Lung microvascular endothelial cell (primary cell): ENCODE measurements at regions not wholly inside any gene's neighbourhood (a gene's known extent, or its start where the extent isn't known, plus 50 kb on each side); places are given as distances from the start of the nearest gene placed in this dataset.

ENCODE experiments used
- DNase-seq, 2 donors: peaks; one replicate each; pipeline versions ENCODE4 v3.0.0 to v3.0.0-alpha.2; 2010; ENCODE audit warnings: low read depth in 2 of 2

DNA sequence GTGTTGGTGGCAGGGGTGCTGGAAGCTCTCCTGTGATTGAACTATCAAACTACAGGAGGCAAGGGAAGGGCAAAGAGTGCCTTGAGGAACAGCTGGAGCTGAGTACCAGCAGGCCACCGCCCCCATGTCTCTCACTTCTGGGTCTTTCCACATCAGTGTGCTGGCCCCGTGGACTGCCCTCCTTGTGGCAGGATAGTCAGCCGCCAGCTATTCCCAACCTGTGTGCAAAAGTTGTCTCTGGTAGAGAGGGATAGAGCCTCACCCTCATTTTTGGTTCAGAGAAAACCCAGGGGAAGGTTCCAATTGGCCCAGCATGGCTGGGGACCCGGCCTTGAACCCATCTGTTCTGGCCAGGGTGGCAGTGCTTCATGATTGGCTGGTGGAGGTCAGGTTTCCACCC, 211.8 kb downstream of the IRF8 start:
- DNase-seq = no peak

DNA sequence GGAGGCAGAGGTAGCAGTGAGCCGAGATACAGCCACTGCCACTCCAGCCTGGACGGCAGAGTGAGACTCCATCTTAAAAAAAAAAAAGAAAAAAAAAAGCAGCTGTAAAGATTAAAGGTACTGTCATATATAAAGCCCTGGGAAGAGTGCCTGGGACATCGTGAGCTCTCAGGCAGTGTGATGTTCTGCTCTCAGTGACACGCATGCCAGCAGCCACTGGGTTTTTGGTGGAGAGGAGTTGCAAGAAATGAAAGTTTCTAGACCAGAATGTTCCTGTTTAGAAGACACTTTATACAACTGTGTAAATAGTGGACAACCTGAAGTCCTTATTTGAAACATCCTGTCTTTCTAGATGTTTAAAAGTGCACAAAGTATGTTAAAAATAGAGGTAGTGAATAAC, 213.2 kb downstream of the IRF8 start:
- DNase-seq = no peak

DNA sequence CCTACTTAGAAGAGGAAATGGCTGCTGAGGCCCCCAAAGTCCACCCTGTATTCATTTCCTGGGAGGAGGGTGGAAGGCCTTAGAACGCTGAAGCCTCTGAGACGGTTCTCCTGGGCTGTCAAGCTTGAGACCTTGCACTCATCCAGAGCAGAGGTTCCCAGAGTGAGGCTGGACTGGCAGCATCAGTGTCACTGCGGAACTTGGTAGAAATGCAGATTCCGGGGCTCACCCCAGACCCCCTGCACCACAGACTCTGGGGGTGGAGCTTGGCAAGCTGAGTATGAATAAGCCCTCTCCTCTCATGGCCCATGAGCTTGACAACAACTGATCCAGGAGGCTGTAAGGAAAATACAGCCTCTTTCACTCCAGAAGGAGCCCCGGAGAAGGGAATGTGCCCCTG, 218.3 kb downstream of the IRF8 start:
- no peak for DNase-seq

DNA sequence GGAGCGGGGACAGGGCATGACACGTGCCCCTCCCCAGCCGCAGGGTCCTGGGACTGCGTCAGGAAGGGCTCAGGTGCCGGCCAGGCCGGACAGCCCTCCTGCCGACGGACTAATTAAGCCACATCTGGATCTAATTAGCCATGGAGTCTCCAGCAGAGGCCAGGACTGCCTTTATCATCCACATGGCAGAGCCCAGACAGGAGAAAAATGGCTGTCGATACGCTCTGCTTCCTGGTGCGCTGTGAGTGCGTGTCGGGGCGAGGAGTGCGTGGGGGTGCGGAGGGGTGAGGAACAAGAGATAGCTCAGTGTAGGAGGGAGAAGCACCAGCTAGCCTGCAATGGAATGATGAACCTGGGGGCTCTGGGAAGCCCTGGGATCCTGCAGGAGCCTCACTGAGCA, 218.8 kb downstream of the IRF8 start:
- no peak for DNase-seq

DNA sequence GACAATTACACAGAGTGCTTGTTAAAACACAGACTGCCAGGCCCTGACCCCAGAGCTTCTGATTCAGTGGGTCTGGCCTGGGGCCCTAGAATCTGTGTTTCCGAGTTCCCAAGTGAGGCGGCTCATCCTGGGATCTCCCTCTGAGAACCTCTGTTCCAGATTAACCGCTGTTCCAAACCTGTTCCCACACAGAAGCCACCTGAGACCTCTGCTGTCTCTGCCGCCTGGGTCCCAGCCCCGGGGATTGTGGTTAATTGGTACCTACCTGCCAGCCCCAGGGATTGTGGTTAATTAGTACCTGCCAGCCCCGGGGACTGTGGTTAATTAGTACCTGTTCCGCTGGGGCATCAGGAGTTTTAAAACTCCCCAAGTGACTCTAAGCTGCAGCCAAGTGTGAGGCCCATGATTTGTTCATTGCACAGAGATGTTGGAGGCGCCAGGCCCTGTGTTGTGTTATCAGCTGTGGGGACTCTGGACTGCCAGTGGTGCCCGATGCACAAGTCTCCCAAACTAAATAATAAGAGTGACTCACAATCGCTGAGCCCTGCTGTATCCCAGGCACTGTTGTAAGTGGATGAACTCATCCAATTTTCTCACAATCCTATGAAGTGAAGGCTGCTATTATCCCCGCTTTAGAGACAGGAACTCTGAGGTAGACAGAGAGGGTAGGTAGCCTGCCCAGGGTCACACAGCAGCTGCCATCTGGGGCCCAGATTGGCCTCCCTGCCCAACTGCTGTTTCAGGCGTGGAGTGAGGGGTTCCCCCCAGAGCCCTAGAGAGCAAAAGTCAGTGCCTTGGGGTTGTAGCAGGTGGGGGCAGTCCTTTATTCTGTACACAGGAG, 219.7 kb downstream of the IRF8 start:
- no peak for DNase-seq

DNA sequence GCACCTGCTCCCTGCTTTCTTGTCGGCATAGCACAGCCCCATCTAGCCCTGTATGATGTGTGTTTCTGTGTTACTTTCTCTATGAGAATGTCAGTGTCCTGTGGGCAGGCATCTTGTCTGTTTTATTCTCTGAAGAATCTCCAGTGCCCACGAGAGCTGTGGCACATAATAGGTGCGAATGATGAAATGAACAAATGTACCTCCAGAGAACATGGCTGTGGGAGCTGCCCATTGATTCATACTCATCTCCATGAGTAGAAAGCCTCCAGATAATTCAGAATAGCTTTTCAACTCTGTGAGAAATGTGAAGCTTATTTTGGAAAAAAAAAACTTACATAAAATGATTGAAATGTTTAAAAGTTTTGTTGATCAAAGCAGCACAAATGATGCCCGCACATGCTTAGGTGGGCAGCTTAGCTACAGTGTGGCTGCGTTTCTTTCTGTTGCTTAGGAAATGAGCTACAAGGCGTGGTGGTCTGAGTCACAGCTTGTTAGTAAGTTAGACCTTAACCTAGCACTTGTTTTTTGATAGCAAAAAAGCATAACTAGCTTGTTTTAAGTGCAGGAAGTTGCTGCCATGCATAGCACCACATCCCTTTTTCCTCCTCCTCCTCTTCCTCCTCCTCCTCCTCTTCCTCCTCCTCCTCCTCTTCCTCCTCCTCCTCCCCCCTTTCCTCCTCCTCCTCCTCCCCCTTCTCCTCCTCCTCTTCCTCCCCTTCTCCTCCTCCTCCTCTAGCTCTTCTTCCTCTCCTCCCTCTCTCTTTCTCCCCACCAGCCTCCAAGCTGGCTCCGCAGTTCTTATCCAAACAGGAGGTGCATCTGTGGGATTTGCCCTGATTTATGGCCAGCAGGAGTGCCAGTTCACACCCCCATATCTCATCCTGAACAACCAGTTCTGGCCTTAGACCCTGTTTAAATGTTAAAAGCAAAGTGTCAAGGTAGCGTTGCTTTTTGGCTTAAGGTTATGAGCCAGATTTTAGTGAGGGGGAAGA, 221.5 kb downstream of the IRF8 start:
- DNase-seq = peak in 1 of 2 donors; percentile 59

DNA sequence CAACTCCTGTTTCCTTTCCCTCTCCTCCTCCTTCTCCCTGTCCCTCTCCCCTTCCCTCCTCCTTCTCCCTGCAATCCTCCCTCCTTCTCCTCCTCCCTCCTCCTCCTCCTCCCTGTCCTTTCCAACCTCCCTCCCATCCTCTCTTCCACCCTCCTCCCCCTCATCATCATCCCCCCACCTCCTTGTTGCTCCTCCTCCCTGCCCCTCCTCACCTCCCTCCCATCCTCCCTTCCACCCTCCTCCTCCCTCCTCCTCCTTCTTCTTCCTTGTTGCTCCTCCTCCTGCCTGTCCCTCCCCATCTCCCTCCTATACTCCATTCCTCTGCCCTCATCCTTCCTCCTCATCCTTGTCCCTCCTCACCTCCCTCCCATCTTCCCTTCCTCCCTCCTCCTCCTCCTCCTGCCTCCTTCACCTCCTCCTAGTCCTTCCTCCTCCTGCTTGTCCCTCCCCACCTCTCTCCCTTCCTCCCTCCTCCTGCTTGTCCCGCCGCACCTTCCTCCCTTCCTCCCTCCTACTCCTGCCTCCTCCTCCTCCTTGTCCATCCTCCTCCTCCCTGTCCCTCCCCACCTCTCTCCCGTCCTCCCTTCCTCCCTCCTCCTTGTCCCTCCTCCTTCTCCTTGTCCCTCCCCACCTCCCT, 222.5 kb downstream of the IRF8 start:
- no peak for DNase-seq

DNA sequence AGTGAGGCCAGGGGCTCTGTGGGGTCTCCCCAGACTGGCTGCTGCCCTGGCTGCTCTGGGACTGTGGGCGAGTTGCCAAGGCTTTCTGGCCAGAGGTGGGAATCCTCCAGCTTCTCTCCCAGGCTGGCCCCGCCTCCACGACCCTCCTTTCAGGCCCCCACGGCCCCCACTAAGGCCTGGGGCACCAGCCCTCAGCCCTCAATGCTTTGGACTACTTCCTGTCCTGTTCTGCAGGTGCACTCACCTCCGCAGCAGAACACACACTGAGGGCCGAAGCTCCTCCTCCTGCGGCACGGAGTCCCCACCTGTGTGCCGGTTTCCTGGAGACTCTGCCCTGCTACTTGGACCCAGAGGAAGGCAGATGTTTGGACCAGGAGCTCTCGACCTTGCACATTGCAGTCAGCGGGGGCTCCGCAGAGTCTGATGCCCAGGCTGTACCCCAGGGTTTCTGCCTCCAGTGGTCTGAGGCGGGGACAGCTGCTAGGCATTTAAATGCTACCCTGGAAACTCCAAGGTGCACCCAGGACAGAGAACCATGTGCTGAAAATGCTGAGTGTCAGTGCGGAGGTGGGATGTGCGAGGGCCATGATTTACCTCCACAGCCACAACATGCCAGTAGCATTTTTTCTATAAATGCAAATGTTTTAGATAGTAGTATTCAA, 223.8 kb downstream of the IRF8 start:
- DNase-seq = no peak

DNA sequence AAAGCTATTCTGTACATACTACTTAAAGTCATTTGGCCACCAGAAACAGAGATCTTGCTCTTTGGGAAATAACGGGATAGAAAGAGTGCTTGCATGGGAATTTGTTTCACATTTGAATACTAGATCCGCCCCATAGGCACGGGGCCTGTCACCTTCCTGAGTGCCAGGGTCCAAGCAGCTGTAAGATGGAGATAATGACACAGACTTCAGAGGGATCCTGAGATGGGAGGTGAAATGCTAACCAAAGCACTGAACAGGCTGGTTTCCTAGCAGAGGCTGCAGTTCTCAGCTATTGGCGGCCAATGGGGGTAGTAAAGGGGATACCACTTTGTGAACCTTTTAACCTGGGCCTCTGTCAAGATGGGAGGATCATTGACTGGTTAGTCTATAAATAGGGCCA, 225.4 kb downstream of the IRF8 start:
- no peak for DNase-seq

DNA sequence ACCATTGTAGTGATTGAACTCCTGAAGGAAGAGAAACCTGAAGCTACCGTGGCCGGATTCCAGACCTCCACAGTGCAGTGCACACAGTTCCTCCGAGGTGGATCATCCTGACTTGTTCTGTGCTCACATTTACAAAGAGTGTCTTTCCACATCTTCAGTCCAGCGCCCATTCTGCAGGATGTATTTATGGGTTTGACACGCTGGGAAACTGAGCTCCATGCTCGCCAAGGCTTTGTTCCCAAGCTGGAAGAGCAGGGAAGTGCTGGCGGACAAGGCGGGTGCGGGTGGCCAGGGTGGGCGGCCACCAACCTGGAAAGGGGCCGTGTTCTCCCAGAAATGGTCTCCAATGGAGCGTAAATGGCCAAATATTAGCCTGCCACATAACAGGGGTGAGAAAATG, 227.9 kb downstream of the IRF8 start:
- DNase-seq = no peak

DNA sequence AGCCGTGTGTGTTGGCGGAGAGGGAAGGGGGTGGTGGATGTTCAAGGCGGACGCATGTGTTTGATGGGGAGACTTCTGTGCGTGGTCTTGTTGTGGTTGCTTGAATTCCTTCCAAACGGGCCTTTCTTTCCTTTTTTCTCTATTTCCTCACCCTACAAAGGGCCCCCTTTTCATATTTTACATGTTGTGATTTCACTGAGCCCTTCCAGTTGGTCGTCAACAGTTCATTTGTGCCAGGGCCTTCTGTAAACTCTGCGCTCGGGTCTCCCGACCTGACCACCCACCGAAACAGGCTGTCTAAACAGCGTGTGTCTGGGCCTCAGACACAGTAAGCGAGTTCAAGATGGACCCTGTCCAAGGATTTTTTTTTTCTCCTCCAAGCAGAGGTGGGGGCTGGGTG, 228.4 kb downstream of the IRF8 start:
- no peak for DNase-seq

DNA sequence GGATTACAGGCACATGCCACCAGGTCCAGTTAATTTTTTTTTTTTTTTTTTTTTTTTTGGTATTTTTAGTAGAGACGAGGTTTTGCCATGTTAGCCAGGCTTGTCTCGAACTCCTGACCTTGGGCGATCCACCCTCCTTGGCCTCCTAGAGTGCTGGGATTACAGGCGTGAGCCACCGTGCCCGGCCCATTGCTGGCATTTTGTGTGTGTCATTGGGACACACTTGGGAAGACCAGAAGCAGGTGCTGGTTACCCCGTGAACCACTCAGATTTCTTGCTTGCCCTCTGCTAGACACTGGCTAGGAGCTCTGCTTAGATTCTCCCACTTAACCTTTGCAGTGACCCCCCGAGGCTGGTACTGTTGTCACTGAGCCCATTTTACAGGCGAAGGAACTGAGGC, 229.3 kb downstream of the IRF8 start:
- no peak for DNase-seq

DNA sequence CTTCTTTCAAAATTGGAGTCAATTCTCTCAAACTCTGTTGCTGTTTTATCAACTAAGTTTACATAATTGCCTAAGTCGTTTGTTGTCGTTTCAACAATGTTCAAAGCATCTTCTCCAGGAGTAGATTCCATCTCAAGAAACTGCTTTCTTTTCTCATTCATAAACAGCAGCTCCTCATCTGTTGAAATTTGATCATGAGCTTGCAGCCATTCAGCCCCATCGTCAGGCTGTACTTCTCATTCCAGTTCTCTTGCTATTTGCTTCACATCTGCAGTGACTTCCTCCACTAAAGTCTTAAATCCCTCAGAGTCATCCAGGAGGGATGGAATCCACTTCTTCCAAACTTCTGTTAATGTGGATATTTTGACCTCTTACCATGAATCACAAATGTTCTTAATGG, 230.6 kb downstream of the IRF8 start:
- DNase-seq = no peak

DNA sequence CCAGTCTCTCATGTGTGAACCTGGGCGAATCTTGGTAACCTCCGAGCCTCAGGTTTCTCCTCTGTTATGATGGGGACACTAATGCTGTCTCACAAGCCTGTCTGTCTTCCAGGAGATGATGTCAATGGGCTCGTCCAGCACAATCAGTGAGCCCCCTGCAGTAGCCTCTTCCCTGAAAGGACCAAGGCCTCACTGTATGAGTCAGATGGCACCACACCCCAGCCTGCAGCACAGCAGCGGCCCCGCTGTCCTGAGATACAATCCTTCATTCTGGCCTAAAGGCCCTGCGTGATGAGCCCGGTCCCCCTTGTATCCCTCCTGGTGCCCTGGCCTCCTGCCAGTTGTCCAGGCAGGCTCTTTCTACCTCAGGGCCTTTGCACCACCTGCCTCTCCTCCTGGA, 234.4 kb downstream of the IRF8 start:
- DNase-seq = no peak

DNA sequence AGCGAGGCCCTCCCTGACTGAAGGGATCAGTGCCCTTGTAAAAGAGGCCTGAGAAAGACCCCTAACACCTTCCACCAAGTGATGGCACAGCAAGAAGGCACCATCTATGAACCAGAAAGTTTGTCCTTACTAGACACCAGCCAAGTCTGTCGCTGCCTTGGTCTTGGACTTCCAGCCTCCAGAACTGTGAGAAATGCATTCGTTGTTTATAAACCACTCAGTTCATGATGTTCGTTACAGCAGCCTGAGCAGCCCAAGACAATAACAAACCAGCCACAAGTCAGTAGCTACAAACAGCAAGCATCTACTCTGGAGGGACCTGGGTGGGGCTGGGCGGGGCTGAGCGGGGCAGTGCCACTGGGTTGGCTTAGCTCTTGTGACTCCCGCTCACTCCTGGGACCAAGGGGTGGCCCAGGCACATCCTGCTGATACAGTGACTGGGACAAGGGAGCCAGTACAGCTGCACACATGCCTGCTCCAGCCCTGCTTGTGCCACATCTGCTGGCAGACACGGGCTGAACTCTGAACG, 234.9 kb downstream of the IRF8 start:
- DNase-seq = no peak

DNA sequence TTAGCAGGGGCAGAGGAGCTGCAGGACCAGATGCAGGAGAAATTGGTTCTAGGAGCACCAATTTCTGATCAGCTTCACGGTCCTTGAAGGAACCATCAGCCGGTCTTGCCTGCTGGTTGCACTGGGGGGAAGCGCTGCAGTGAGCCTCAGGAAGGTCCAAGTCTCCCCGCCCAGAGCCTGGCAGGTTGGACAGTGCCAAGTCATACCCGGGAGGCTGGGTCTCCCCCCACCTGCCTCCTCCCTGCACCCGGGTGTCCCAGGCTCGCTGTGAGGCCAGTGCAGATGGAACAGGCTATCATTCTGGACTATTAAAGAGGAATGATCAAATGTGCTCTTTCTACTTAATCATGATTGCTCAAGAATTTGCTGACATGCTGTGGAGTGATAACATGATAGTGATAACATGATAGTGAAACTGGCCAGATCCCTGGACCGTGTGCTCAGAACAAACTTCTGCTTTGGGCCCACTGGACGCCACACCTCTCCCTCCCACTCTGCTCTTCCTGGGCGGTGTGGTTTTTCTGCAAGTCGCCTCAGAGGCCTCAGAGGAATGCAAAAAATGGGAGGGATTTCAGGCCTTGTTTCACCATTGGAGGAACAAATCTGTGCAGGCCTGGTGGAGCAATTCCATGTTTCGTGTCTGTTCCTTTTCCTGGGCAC, 236.0 kb downstream of the IRF8 start:
- no peak for DNase-seq

DNA sequence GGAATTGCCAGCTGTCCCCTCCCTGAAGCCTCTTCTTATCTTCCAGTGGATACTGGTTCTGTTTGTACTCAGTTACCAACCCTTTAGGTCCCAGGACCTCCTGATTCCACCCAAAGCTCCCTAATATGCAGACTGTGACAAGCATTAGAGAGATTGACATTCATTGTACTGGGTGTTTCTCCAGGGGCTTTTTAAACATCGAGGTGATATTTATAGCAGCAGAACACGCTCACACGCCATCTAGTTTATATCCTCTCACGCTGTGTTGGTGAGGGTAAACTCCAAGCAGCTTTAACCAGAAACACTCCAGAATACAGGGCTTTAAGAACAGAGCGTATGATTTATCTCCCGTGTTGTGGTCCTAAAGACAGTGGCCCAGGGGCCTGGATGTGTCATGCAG, 238.4 kb downstream of the IRF8 start:
- no peak for DNase-seq

DNA sequence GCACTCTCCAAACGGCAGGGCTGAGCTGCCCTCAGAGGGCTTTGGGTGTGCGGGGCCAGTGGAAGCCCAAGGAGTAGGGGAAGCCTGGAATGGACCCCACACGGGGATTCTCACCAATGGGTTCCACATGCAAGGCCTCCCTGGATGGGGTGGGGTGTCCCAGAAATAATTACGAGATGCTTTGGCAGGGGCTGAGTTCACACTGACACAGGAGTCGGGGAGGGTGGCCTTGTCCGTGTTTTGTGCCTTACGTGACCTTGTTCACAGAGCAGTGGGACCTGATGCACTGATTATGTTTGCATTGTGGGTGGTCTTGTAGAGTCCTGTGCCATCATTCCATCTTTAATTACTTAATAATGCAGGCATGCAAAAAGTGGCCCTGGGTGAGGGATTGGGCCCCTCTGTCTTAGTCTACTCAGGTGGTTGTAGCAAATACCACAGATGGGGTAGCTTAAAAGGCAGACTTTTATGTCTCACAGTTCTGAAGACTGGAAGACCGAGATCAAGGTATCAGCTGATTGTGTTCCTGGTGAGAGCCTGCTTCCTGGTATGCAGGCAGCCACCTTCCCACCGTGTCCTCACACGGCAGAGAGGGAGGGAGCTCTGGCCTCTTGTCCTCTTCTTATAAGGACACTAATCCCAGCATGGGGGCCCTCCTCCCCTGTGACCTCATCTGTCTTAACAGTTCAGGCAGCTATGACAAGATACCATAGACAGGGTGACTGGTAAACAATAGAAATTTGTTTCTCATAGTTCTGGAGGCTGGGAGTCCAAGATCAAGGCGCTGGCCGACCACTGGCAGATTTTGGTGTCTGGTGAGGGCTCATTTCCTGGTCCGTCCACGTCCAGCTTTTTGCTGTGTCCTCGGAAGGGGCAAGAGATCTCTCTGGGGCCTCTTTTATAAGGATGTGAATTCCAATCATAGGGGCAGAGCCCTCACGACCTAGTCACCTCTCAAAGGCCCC, 239.4 kb downstream of the IRF8 start:
- no peak for DNase-seq

DNA sequence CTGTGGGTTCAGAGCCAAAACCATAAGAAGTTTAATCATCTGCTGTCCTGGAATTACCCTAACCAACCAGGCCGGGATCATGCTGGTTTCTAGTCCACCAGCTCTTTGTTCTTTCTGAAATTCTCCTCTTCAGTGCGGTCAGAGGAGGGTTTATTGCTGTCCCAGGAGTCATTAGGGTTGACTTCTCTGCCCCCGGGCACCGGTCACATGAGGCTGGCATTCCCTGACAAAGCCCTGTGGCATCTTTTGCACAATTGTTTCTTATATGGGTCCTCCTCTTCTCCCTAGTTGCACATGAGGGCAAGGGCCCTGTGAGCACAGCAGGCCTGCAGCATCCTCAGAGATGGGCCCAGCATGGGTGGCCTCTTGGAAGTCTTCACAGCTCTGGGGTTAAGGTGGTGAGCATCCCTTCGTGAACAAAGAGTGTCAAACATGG, 243.9 kb downstream of the IRF8 start:
- no peak for DNase-seq

DNA sequence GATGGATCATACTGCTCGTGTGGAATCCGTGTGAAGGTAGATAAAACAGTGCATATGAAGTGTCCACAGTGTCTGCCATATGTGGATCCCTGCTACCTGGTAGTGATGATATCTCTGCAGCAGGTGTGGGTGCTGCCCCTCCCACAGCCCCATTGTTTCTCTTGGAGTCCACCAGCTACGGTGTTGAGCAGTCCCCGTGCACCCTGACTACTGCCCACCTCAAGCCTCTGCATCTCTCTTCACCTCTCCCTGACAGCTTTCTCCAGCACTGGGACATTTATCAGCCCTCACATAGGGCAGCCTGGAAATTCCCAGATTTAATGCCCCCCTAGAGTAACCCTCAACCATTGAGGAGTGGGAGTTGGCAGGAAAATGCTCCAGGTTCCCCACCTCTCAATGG, 244.7 kb downstream of the IRF8 start:
- no peak for DNase-seq
